Caco-2 (cell line): ENCODE measurements at regions not wholly inside any gene's neighbourhood (a gene's known extent, or its start where the extent isn't known, plus 50 kb on each side); places are given as distances from the start of the nearest gene placed in this dataset.
"Not testable (repeated sequence)": the region's sequence is repeated elsewhere in the genome, so short reads cannot be mapped to it uniquely, and the experiment has no call there.

Experiments used
- BruUV-seq: library from RNA; stranded (reverse); fragments of 400-500 nt; replicated peaks from 2 replicates; lab custom pipeline; 2021; lab: Mats Ljungman, UMichigan
- CTCF ChIA-PET: fragments of 300-600 bp; sonication (Branson Sonifier 250); formaldehyde crosslinking; loops from one replicate; lab custom pipeline; 2022; ENCODE audit warnings: antibody characterized with exemption; lab: Charles Lee
- POLR2A ChIA-PET: fragments of 300-600 bp; sonication (Branson Sonifier 250); formaldehyde crosslinking; loops from one replicate; lab custom pipeline; 2022; ENCODE audit warnings: antibody characterized with exemption; lab: Charles Lee
- DNase-seq, 2 experiments: peaks; one replicate each; pipeline versions ENCODE4 v3.0.0 to v3.0.0-alpha.2; 2020 to 2022
- H3K27me3 ChIP-seq: replicated peaks from 2 replicates; pipeline ENCODE4 v1.6.0; 2011; ENCODE audit warnings: low read length; ENCODE audit not compliant: control insufficient read depth, insufficient read depth
- H3K36me3 ChIP-seq: 2 replicates; pipeline ENCODE4 v1.5.1; 2011; ENCODE audit warnings: low read length; ENCODE audit not compliant: control insufficient read depth, insufficient read depth
- H3K4me1 ChIP-seq: fragments of 250-450 bp; sonication (Bioruptor Pico); 2 replicates; pipeline ENCODE4 v1.5.1; 2020; ENCODE audit warnings: mild to moderate bottlenecking
- H3K4me3 ChIP-seq: 2 replicates; pipeline ENCODE4 v1.5.1; 2011; ENCODE audit warnings: low read depth, mild to moderate bottlenecking, control low read depth, low read length
- H3K9me3 ChIP-seq: fragments of 250-450 bp; sonication (Bioruptor Pico); 2 replicates; pipeline ENCODE4 v1.5.1; 2020; ENCODE audit warnings: mild to moderate bottlenecking, moderate library complexity
- H3K27ac Mint-ChIP-seq: one replicate; pipeline ENCODE4 v1.8.0; 2022; ENCODE audit warnings: mixed read lengths; ENCODE audit not compliant: unreplicated experiment
- H3K27me3 Mint-ChIP-seq: one replicate; pipeline ENCODE4 v1.8.0; 2022; ENCODE audit warnings: mixed read lengths; ENCODE audit not compliant: insufficient read depth, unreplicated experiment
- H3K36me3 Mint-ChIP-seq: one replicate; pipeline ENCODE4 v1.8.0; 2022; ENCODE audit warnings: mild to moderate bottlenecking, mixed read lengths; ENCODE audit not compliant: insufficient read depth, unreplicated experiment
- H3K4me1 Mint-ChIP-seq: one replicate; pipeline ENCODE4 v1.8.0; 2022; ENCODE audit warnings: low read depth, mixed read lengths; ENCODE audit not compliant: unreplicated experiment
- H3K4me3 Mint-ChIP-seq: one replicate; pipeline ENCODE4 v1.8.0; 2022; ENCODE audit warnings: mild to moderate bottlenecking, moderate library complexity, mixed read lengths; ENCODE audit not compliant: unreplicated experiment
- H3K9me3 Mint-ChIP-seq: one replicate; pipeline ENCODE4 v1.8.0; 2022; ENCODE audit warnings: mixed read lengths; ENCODE audit not compliant: unreplicated experiment
- intact Hi-C: fragments of 100-400 bp; cut with micrococcal nuclease; formaldehyde crosslinking; loops from one replicate; pipeline ENCODE4 v1.10.0; 2022; ENCODE audit not compliant: unreplicated experiment
- TF ChIP-seq, protein P1 (sequence below), 2 experiments: fragments of 200-600 bp in 1 of 2; IDR thresholded peaks; 1 replicate in 1 of 2; 2 replicates in 1 of 2; pipeline versions ENCODE4 v1.5.1 to v1.8.0; 2011 to 2022; ENCODE audit warnings: antibody characterized with exemption in 1 of 2, control low read depth in 1 of 2, inconsistent platforms in 1 of 2, low read depth in 1 of 2, low read length in 1 of 2, mild to moderate bottlenecking in 1 of 2, moderate library complexity in 1 of 2; ENCODE audit not compliant: insufficient read depth in 1 of 2, severe bottlenecking in 1 of 2, unreplicated experiment in 1 of 2

DNA sequence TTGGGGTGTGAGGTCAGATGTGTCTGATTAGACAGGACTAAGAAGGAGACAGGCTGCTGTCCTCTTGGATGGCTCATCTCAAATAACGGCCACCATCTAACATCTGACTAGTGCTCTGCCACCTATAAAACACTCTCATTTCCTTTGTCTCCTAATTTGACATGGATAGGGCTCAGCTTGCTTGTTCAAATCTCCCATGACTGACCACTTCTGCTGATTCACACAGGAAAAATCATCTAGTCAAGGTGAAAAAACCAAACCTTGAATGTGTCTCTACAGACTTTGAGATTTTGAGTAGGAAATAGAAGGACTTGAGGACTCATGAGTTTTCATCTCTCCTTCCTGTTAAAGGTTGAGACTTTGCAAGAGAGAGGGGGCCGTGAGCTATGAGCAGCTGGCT lies 150.6 kb downstream of the IER5 start:
- Mint-ChIP-seq H3K4me3 (no peak overlapping the region), H3K9me3 (peaks cover 9% of the 10 kb centered on the region), H3K27me3 (peaks cover 3% of the 10 kb centered on the region), H3K36me3 (no peaks in the 10 kb centered on the region), H3K27ac (no peak overlapping the region), H3K4me1 (no peaks in the 10 kb centered on the region)
- TF ChIP-seq, protein P1, sequence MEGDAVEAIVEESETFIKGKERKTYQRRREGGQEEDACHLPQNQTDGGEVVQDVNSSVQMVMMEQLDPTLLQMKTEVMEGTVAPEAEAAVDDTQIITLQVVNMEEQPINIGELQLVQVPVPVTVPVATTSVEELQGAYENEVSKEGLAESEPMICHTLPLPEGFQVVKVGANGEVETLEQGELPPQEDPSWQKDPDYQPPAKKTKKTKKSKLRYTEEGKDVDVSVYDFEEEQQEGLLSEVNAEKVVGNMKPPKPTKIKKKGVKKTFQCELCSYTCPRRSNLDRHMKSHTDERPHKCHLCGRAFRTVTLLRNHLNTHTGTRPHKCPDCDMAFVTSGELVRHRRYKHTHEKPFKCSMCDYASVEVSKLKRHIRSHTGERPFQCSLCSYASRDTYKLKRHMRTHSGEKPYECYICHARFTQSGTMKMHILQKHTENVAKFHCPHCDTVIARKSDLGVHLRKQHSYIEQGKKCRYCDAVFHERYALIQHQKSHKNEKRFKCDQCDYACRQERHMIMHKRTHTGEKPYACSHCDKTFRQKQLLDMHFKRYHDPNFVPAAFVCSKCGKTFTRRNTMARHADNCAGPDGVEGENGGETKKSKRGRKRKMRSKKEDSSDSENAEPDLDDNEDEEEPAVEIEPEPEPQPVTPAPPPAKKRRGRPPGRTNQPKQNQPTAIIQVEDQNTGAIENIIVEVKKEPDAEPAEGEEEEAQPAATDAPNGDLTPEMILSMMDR (IDR thresholded peaks at IDR 0.05; ENCODE audit: insufficient read depth in 1 of 2, low read depth in 1 of 2, low read length in 1 of 2, severe bottlenecking in 1 of 2, unreplicated experiment in 1 of 2), result no peak
- ChIA-PET CTCF (no interaction called here), POLR2A (no interaction called here)
- intact Hi-C loops, result no loop called here
- Histone ChIP-seq H3K4me1 (no peaks in the 10 kb centered on the region), H3K36me3 (no peaks in the 10 kb centered on the region), H3K27me3 (no peaks in the 10 kb centered on the region), H3K9me3 (no peaks in the 10 kb centered on the region), H3K4me3 (no peak overlapping the region)
- no TSS peak for BruUV-seq
- DNase-seq, result no peak

DNA sequence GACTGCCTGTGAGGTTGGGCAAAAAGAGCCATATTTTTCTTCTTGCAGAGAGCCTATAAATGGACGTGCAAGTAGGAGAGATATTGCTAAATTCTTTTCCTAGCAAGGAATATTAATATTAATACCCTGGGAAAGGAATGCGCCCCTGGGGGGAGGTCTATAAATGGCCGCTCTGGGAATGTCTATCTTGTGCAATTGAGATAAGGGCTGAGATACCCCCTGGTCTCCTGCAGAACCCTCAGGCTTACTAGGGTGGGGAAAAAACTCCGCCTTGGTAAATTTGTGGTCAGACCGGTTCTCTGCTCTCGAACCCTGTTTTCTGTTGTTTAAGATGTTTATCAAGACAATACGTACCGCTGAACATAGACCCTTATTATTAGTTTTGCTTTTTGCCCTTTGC lies 157.8 kb downstream of the IER5 start:
- H3K4me3 Mint-ChIP-seq, intact Hi-C loops, H3K4me3 ChIP-seq, H3K27ac Mint-ChIP-seq, H3K4me1 Mint-ChIP-seq, BruUV-seq, H3K27me3 Mint-ChIP-seq, POLR2A ChIA-PET, H3K4me1 ChIP-seq, H3K27me3 ChIP-seq, H3K36me3 Mint-ChIP-seq, H3K36me3 ChIP-seq, CTCF ChIA-PET, DNase-seq, H3K9me3 ChIP-seq: not testable (repeated sequence)
- peaks cover 19% of the 10 kb centered on the region for H3K9me3 Mint-ChIP-seq

DNA sequence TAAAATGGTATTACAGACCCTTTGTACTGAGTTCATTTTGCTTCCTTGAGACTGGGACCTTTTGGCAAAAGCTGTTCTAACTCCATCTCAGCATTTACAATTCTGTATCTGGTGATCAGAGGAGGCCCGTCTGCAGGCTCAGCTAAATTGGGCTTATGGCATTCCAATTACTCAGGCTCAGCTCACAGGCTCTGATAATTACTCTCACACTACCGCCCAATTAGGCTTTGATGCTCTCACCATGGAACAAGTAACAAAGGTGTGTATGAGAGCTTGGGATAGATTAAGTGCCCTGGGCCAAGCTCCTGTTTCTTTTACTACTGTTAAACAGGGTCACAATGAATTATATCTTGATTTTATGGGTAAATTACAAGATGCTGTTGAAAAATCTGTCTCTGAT lies 159.9 kb downstream of the IER5 start:
- BruUV-seq, intact Hi-C loops, H3K4me3 ChIP-seq, H3K27me3 ChIP-seq, H3K4me1 Mint-ChIP-seq, POLR2A ChIA-PET, H3K4me3 Mint-ChIP-seq, H3K27ac Mint-ChIP-seq, CTCF ChIA-PET, H3K4me1 ChIP-seq, H3K9me3 ChIP-seq, H3K27me3 Mint-ChIP-seq, H3K36me3 ChIP-seq, DNase-seq, H3K36me3 Mint-ChIP-seq: not testable (repeated sequence)
- H3K9me3 Mint-ChIP-seq, result peaks cover 38% of the 10 kb centered on the region

DNA sequence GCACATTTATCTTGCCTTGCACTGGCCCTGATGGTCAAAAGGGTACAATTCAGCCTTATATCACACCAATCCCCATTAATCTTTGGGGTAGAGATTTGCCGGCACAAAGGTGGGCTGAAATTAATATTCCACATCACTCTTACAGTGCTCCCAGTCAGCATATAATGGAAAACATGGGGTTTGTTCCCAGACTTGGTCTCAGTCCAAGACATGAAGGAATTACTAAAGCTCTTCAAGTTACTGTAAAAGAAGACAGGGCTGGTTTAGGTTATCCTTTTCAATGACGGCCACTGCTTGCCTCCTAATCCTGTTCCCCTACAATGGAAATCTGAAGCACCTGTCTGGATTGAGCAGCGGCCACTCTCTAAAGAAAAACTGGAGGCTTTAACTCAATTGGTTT lies 160.7 kb downstream of the IER5 start:
- Mint-ChIP-seq H3K36me3 (no peaks in the 10 kb centered on the region), H3K9me3 (peaks cover 41% of the 10 kb centered on the region)
- POLR2A ChIA-PET, result no interaction called here

More for the DNA sequence above, 160.7 kb downstream of the IER5 start:
- Histone ChIP-seq H3K4me3 (no peak overlapping the region), H3K9me3 (0 out of 2 replicates have a peak, but pooled peaks cover 3% of the 10 kb centered on the region), H3K4me1 (no peaks in the 10 kb centered on the region), H3K27me3 (no peaks in the 10 kb centered on the region), H3K36me3 (no peaks in the 10 kb centered on the region)
- no peak overlapping the region for H3K27ac Mint-ChIP-seq
- no TSS peak for BruUV-seq
- CTCF ChIA-PET, result no interaction called here
- intact Hi-C loops, result no loop called here
- H3K4me3 Mint-ChIP-seq, result no peak overlapping the region
- no peak for DNase-seq
- H3K27me3 Mint-ChIP-seq, result no peaks in the 10 kb centered on the region
- TF ChIP-seq, protein P1 (IDR thresholded peaks at IDR 0.05; ENCODE audit: insufficient read depth in 1 of 2, low read depth in 1 of 2, low read length in 1 of 2, severe bottlenecking in 1 of 2, unreplicated experiment in 1 of 2), result no peak
- H3K4me1 Mint-ChIP-seq, result no peaks in the 10 kb centered on the region
